DMS79 (cell line): ENCODE measurements at regions not wholly inside any gene's neighbourhood (a gene's known extent, or its start where the extent isn't known, plus 50 kb on each side); places are given as distances from the start of the nearest gene placed in this dataset.
"Not testable (repeated sequence)": the region's sequence is repeated elsewhere in the genome, so short reads cannot be mapped to it uniquely, and the experiment has no call there.

Experiments
- DNase-seq: peaks from one replicate; lab custom pipeline; 2025; lab: John Stamatoyannopoulos, UW

DNA sequence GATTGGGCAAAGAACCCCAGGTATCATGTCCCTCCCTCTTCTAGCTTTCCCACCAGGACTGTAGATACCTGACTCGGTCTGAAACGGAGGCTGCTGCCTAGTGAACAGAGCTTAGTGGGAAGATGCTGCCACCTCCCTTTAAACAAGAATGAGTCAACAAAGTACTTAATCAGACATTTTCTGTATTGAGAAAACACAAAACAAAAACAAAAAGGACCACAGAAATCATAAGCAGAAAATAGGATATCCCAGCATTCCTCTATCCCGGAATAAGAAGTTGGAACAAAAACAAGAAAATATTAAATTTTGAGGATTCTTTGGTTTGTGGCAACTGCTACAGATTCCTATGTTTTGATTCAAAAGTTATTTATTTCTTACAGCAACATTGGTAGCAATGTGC lies 51.7 kb upstream of the COL8A1 start:
- no peak for DNase-seq

DNA sequence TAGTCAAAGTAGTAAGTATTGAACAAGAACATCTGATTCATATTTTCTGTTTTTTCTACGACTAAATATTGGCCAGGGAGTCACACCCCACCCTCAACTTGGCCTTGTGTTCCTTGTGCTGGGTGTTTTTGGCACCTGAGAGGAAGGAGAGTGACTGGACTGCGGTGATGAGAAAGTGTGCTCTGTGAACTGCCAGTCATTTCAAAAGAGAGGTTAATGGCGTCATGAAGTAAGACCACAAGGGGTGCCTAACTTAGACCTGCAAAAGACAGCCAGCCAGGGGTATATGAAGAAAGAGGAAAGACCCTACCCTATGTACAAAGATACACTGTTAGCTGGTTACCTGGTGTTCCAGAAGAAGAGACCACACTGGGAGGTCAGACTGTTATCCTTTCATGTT lies 58.4 kb upstream of the COL8A1 start:
- DNase-seq: no peak

DNA sequence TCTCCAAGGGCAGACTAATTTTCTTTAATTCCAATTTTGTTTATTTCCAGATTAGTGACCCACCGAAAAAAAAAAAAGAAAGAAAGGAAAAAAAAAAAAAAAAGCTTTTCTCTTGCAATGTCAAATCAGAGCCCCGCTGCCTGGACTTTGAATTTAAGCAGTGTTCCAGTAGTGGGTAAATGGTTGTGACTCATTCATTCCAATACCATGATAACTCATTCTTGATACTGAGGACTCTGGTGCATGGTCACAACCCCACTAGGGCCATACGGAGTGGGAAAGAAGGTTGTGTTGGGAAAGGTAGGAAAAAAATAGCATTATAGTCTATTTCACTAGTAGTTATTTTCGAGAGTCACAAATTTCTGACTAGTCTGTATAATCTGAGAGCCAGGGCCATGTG lies 59.1 kb upstream of the COL8A1 start:
- DNase-seq: no peak

DNA sequence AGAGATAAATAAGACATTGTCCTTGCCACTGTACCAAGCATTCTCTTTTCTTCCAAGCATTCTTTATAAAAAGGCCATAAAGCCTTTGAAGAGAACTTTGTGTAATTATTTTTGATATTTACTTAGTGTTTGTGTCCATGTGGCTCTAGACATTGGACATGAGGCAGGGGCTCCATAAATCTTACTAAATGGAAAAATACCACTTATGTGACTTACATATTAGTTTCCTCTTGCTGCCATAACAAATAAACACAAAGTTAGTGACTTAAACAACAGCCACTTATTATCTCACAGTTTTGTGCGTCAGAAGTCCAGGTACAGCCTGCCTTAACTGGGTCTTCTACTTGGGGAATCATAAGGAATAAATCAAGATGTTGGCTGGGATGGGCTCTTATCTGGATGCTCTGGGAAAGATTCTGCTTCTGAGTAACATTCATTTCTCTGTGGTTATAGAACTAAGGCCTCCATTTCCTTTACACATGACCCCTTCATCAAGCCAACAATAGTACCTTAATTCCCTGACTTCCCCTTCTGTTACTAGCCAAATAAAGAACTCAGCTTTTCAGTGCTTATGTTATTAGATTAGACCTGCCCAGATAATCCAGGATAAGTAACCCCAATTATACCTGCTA lies 59.9 kb upstream of the COL8A1 start:
- DNase-seq: no peak

DNA sequence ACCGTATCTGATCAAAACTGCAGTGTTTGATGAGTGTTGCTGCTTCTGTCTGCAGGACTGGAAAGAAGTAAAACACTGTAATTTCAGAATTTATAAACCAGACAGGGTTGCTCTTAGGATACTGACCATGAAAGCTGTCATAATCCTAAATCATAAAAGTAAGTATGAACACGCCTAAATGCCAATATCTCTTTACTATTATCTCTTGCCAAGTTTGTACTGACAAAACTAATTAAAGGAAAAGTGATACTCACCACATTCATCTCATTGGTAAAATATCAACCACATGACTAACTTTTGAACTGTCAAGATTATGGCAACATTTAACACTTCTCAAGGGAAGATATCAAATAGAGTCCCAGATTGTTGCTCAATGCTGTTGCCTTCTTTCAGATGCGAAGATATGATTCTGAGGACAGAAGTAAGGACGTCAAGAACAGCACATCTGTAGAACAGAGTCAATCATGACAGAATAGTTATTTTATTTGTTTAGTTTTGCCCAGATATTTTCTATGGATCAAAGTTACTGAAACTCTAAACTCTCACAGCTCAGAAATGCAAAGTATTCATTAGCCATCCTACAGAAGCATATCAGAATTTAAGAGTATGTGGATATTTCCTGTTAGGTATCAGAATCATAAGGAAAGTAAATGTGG lies 61.4 kb upstream of the COL8A1 start:
- no peak for DNase-seq

DNA sequence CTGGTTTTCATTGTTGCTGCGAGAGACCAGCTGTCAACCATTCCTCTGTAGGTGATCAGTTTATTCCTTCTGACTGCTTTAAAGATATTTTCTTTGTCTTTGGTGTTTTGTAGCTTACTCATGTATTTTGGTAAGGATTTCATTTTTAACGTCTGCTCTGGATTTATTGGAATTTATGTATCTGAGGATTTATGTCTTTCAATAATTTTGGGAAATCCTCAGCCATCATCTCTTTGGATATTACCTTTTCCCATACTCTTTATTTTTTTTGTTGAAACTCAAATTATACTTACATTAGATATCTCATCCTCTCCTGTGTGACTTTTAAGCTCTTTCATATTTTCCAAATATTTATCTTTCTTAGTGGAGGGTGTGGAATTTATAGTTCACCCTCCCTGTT lies 62.7 kb upstream of the COL8A1 start:
- DNase-seq: no peak

DNA sequence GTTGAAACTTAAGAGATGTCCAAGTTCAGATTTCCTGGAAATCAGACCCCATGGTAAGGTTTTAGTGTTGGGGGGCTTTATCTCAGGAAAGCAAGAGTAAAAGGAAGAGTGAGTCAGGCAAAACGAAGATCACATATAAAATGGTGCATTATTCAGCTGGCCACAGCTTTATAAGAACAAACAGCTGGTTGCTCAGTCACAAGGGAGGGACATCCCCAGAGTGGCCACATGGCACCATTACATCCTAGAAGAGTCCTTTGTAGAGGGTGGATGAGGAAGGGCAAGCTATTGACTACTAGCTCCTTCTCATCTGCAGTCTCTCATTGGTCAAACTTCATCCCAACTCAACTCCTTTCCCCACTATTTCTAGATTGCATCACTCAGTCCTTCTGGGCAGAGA lies 68.3 kb upstream of the COL8A1 start:
- DNase-seq: no peak

DNA sequence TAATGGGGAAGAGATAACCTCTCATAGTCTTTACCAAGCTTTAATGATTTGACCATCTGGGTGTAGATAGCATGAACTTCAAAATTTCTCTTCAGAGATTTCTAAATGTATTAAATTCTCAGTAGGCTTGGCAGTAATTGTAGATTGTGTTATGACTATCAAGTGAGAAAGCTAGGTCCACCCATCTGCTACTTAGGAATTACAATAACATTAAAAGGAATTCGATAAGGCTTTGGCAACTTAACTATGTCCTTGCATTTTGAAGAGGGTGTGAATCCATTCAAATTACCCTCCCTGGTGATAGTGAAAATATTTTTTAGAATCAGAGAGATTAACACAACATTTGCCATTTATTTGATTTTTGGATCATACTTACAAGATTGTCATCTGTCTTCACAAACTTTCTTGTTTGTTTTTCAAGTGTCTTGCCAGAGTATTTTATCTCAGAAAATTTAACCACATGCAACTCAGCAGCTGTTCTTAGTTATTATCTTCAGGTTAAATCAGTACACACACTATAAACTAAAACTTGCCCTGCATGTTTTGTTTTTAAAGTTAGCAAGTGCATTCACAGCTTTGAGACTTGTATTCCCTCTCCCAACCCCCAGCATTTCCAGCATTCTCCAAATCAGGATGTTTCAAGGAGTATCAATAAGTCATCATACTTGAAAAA lies 69.6 kb upstream of the COL8A1 start:
- DNase-seq: no peak

DNA sequence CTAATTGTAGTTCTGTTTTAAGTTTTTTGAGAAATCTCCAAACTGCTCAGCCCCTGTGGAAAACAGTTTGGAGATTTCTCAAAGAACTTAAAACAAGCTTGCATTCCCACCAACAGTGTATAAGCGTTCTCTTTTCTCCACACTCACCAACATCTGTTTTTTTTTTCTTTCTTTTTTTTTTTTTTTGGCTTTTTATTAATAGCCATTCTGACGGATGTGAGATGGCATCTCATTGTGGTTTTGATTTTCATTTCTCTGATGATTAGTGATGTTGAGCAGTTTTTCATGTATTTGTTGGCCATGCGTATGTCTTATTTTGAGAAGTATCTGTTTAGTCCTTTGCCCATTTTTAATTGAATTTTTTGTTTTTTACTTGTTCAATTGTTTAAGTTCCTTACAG lies 73.1 kb upstream of the COL8A1 start:
- no peak for DNase-seq

DNA sequence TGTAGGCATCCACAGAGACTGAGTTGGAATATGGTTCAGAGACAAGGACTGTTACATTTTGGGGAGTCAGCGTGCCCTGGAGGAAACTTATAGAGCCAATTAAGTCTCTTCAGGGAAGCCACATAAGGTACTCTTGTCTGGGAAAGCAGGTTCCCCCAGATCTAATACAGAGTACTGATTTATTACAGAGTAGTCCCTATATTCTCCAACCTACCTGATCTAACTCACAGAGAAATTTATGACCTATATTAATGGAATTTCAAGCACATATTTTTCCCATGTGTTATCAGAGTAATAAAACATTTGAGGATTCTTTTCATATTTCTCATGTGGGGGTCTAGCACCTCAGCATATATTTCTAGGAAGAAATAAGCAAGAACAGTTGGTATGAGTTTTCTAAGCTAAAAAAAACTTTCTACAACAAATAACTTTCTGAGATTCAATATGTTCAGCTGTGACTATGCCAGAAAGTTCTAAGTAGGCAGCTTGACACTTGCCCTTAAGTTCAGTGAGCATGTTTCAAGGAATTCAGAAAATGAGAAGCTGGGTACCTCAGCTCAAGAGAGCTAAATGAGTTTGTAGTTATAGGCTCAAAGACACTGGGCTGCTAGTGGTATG lies 75.3 kb upstream of the COL8A1 start:
- DNase-seq: no peak

DNA sequence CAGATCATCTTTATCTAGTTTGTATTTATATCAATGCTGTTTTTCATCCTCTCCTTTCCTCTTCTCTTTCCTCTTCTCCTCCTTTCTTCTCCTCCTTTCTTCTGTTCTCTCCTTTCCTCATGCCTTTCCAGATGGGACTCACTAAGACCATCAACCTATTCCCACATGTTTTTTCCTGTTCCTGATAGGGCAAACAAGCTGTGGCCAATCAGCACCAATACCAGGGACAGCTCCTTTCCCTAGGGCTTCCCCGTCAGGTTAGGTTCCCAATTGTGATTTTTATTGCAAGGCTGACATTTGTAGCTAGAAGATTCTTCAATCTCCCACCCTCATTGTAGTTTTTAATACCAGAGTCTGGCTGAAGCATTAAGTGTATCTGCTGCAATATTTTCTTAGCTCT lies 76.3 kb upstream of the COL8A1 start:
- no peak for DNase-seq

DNA sequence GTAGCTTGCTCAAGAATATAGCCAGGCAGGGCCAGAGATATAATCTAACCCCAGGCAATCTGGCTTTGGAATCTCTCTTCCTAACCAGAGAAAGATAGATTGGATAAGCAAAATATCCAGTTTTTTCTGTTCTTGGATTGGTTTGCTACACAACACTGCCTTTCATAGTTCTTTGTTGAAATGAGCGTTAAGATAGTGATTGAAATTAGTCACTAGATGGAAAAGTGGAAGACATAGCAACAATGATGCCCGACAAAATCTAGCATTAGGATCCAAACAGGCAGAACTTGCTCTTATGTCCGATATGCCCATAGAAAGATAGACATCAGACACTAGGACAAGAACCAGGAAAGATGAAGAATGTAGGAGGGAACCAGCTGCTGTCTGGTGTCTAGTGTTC lies 77.3 kb upstream of the COL8A1 start:
- DNase-seq: no peak

DNA sequence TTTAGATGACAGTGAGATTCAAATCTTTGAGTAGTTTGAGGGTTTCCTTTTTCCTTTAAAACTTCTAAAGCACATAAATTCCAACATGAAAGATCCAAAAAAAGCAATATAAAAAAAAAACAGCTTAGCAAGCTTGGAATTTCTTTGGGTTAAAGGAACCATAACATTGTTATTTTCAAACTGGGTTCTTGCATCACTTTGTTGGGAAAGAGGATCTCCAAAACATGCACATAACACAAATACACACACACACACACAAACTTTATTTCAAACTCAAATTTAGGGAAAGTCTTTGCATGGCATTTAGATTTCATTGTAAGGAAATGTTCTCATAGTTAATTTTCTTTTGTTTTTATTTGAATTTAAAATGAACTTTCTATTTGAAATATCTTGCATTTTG lies 79.2 kb upstream of the COL8A1 start:
- no peak for DNase-seq

DNA sequence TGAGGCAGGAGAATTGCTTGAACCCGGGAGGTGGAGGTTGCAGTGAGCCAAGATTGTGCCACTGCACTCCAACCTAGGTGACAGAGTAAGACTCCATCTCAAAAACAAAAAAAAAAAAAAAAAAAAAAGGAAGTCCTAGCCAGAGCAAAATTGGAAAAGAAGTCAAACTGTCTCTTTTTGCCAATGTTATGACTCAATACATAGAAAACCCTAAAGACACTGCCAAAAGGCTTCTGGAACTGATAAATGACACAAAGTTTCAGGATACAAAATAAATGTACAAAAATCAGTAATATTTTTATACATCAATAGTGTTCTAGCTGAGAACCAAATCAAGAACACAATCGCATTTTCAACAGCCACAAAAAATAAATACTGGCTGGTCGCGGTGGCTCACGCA lies 82.5 kb upstream of the COL8A1 start:
- DNase-seq: not testable (repeated sequence)

DNA sequence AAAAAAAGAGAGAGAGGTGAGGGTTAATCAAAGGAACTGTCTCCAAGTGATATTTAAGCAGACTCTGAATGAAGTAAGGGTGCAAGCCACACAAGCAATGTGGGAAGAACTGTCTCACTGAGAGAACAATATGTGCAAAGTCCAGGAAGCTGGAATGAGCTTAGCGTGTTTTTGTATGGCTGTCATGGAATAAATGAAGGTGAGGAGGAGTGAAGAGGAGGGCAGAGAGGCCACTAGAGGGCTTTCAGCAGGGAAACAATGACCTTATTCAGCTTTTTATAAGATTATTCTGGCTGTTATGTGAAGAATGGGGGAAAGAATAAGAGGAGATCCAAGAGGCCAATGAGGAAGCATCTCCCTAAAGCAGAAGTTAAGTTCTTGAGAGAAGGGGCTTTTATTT lies 86.9 kb upstream of the COL8A1 start:
- DNase-seq: no peak

DNA sequence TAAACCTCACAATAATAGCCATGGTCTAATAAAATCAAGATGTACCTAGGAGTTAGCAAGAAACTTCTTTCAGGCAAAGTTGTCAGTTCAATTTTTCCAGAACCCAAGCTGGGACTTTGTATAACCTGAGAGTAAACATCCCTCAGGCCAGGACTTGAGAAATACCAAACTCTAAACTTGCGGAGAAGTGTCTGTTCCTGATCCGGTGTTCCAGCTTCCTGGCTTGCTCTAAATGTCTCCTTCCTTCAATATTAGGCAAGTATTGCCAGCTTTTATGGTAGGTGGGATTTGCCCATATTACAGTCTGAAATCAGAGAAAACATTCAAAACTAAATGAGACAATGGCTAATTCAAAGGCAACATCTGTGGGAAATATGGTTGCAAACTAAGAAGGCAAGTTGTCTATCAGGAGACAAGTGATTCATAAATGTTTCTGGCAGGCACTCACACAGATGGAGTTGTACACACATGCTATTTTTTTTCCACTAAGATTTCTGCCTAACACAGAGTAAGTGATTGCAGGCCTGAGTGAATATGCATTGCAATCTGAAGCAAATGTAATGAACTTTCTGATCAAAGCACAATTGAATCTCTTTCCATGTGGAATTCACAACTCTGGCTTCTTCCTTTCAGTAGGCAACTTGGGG lies 88.3 kb upstream of the COL8A1 start:
- no peak for DNase-seq

DNA sequence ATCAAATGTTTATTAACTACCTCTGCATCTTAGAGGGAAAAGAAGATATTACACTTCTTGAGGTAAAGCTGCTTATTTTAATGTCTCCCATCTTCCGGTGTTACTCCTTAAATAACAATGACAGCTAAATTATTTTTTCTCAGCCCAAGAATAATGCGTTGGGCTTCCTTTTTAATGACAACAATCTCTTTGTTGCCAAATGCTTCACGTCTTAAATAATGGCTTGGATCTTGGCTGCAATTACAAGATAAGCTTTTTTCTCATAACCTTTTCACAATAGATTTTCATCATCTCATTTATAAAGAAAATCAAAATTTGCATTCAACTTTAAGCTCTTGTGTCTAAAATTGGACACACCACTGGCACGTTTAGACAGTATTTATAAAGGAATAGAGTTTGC lies 89.2 kb upstream of the COL8A1 start:
- DNase-seq: no peak

DNA sequence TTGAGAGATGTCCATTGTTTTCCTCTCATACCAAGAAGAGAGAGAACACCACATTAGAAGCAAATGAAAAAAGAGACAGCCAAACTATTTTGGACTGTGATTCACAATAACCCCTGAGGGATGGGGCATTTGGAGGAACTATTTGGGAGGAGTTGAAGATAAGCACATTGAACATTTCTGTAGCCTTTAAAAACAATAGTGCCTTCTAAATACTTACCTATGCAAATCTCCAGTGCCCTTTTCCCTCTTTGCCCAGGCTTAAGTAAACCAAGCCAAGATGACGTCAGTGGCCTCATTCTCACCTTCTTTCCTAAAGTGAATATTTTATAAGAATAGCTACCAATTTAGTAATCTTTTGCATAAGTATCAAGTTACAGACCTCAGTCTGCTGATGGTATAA lies 89.7 kb upstream of the COL8A1 start:
- no peak for DNase-seq

DNA sequence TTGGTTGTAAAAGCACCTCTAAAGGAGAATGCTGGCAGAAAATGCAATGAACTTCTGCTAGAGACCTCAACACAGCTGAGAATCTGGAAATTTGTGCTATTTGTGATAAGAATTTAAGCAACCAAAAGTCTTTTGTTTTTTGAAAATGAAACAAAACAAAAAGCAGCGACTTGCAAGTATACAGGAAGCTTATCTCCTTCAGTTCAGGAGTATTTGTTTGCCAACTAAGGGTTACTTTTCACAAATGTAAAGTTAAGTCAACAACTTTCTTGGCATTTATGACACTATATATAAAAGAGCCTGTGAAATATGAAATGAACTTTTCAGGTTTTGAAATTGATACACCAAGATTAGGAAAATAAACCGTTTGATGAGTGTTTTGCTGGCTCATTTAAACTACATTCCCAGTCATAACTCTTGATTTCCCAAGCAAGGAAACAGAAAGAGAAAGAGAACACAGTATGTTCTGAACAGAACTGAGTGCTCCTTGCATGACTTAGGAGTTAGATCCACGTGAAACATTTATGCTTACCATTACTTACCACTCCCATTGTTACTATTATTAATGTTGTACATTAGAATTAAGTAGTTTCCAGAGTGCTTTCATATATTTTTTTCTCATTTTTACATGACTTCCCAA lies 92.3 kb upstream of the COL8A1 start:
- no peak for DNase-seq

DNA sequence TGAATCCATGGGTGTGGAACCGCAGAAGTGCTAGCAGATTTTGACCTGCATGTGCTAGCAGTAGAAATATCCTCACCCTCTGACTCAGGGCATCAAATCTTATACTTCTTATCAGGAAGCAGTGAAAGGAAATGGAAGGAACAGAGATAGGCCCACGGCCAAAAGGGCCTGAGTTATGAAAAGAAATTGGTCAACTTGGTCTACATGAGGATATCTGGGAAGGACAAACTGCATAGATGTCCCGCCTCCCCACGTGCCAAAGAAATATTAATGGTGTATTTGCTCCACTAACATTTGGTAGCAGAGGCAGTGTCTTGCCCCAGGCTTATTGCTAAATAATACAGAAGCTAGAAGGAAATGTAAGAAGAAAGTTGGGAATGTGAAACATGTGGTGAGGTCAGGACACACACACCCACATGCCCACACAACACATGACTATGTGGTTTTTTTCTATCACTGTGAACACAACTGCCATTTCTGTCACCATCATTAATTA lies 93.6 kb upstream of the COL8A1 start:
- DNase-seq: no peak

DNA sequence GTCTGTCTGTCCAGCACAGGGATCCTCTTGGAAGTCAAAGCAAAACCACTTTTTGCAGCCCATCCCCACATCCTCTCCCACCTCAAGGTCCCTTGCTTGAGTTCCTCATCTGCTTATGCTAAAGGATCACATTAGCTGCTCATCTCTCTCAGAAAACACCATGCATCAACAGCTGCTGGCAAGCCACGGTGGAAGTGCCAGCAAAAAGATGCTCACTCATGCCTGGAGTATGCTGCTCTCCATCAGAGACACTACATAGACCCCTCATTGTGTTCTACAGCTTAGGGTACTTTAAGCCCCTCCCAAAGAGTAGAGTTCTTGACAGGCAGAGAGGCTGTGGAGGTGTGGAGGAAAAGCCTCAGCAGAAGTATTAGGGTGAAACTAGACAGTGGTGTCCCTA lies 94.6 kb upstream of the COL8A1 start:
- no peak for DNase-seq
